HG03469 (cell line): ENCODE measurements at regions not wholly inside any gene's neighbourhood (a gene's known extent, or its start where the extent isn't known, plus 50 kb on each side); places are given as distances from the start of the nearest gene placed in this dataset.

Experiments
- ATAC-seq: cut with Tn5 transposase; IDR thresholded peaks from one replicate; pipeline ENCODE4 v1.9.1; 2021; ENCODE audit warnings: mild to moderate bottlenecking, moderate library complexity, moderate number of reproducible peaks; ENCODE audit not compliant: unreplicated experiment

- ATAC-seq: peak; percentile 58
Observed at GRCh38 chr11:32039149-32039548, 51.7 kb upstream of the RCN1 start.

GRCh38 chr11:32034680-32035079 is 56.2 kb upstream of the RCN1 start:
- no peak for ATAC-seq

GRCh38 chr11:32034149-32034548 is 56.7 kb upstream of the RCN1 start:
- ATAC-seq: no peak

- no peak for ATAC-seq
Observed at GRCh38 chr11:32033491-32033890, 57.4 kb upstream of the RCN1 start.

GRCh38 chr11:32033067-32033466 is 57.8 kb upstream of the RCN1 start:
- no peak for ATAC-seq

- ATAC-seq: no peak
Observed at GRCh38 chr11:32032478-32032877, 58.4 kb upstream of the RCN1 start.

- ATAC-seq: no peak
Observed at GRCh38 chr11:32032052-32032451, 58.8 kb upstream of the RCN1 start.

DNA sequence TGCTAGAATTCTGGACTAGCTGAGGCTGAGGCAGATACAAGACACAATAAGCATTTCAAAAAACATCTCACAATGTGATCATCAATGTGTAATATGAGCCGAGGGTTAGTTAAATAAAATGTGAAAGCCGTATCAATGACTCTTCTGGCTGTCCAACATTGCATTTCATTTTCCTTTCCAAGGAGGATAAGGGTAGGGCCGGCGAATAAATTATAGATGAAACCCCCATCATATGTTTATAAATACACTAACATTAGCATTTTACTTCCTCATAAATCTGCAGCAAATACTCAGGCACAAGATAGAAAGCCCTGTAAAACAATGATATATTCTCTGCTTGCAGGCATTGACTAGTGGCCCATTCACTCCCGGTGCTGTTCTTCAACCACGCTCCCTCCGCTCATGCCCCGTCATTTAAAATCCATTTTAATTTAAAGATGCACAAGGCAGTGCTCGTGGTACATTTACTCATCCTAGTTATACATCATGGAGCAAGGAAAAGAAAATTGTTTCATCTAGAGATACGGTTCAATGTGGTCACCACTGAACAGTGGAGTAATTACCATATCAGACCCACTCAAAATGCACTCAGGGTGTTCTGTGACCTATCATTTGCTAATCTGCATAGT is 59.9 kb upstream of the RCN1 start:
- ATAC-seq: no peak

GRCh38 chr11:32029721-32030120 is 61.2 kb upstream of the RCN1 start:
- ATAC-seq: no peak

DNA sequence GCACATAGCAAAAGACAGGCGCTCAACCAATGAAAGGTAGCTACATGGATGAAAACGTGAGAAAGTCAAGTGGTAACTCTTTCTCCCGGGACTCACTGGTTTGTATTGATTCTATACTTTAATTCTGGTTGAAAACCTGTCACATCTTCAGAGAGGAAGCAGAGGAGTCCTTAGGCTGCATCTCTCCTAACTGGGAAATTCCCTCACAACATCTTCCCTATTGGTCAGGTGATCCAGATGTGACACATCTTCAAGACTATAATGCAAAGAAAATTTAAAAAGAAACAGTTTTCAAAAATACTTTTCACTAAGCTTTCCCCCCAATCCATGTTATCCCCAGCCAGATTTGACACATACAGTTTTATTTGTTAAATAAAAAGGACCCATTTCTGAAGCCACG is 62.7 kb upstream of the RCN1 start:
- no peak for ATAC-seq

DNA sequence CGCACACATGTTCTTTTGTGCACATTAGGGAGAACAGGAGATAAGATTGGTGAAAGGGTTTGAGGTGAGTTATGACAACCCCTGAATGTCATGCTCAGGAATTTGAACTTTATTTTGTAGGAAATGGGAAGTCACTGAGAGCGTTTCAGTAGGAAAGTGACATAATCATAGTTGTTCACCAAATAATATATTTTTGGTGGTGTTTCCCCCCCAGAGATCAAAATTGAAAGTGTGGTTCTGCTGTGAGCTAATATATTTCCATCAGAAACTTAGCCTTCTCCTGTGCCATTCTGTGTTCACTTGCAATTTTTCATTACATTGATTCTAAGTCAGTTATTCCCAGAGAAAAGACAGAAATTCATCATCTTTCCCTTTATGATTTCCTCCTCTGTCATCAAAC is 64.1 kb upstream of the RCN1 start:
- no peak for ATAC-seq

GRCh38 chr11:32024948-32025347 is 65.9 kb upstream of the RCN1 start:
- no peak for ATAC-seq

DNA sequence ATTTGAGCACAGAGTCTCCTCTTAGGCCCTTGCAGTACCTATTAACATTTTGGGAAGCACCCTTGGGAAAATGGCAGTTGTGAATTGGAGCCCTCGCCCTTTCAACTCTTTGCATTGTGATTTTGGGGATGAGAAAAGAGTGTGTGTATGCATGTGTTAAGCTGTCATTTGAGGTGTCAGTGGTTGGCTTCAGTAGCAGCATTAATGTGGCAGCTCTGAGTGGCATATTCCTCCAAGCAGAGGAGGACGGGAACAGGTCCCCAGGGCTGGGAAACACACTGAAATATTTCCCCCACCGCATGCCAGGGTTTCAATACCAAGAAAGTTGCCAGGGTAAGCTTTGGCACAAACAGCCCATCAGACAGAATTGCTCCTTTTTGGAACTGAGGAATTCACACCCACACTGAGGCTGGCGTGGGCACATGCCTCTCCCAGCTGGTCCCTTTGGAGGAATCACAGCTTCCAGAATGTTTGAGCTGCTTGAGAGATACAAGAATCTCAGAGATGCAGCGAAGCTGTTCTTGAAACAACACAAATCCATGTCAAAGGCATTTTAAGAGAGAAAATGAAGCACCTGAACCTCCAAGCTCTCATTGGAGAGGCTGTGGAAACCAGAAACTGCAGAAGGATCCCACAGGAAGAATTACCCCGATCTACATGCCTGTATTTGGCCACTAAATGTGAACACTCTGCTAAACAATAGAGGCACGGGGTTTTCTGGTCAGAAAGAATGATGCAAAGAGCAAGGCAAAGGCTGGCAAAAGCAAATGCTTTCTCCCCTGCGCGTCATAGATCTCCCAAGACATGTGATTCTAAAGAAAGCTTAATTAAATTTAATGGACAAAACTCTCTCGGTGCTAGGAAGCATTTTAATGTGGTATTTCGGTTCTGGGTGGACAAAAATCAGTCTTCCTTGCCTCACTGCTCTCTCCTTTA is 67.2 kb upstream of the RCN1 start:
- no peak for ATAC-seq

DNA sequence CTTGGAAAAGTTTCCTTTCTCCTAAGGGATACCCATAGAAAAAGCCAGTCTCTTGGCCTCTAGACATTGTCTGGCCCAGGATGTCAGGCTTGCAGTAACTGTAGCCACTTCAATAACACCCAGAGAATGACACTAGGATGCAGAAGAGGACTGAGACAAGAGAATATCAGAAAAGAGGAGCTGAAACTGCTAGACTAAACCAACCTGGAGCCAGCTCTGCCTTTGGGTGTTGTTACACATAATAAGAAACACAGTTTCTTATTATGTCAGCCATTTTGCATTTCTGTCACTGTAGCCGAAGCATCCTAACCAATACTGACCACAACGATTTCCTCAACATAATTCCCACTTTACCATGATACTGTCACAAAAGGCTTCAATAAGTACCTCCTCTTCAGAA is 72.2 kb upstream of the RCN1 start:
- no peak for ATAC-seq

- no peak for ATAC-seq
Observed at GRCh38 chr11:32016111-32016510, 74.8 kb upstream of the RCN1 start.

GRCh38 chr11:32015427-32015826 is 75.4 kb upstream of the RCN1 start:
- no peak for ATAC-seq

DNA sequence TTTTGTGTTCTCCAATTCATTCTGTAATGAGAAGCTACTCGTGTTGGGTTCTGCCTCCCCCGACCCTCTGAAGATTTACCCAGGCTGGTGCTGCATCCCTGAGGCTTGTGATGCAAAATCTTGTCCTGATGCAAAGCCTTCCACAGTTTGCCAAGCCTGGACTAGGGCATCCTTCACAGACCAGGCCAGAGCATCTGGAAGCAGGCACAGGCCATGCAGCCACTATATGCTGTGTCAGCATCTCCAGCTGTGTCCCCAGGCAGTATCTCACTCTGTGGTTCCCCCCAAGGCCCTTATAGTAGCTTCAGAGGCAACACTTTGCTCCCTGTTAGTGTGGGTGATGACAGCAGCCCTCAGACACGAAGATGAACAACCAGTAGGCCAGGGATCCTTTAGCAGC is 77.3 kb upstream of the RCN1 start:
- ATAC-seq: no peak

DNA sequence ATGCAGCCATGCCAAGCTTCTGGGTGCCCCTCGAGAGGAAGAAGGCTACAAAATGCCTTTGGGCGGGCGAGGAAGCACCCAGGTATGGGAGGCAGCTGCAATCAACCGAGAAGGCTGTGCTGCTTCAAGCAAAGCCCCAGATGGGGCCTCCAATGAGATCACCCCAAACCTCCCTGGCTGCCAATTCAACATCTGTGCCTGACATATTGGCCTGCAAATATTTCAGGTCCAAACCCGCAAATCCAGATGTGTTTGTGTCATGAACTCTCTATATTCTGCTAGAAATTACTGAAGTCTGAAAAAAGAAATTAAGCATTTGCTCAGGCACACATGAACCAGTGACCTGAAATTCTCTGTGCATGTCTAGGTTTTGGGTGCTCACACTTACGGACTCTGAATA is 78.8 kb upstream of the RCN1 start:
- no peak for ATAC-seq

DNA sequence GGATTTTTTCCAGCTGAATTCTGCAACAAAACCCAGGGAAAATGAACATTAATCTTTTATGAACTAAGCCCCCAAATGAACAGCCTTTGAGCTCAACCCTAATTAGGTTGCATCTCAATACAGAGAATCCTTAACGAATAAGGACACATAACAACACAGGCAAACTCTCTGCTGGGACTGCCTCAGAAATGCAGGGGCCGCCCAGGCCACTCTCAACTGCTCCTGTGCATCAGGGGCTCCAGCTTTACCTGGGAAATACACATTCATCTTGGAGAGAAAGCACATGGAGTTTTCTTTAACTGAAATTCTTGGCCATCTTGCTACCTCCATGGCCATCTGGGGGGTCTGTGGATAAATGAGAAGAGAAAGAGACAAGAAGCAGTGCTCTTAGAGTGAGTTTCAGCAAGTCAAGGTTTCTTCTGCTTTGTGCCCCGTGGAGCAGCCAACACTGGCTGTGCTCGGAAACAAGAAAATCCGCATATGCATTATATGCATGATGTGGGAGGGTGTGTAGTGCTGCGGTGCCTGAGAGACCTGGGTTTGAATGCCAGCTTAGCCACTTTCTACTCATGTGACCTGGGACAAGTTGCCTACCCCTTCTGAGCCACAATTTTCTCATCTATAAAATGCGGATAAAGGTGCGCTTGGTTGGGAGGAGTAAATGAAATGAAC is 81.9 kb upstream of the RCN1 start:
- no peak for ATAC-seq

GRCh38 chr11:32006799-32007388 is 84.0 kb upstream of the RCN1 start:
- ATAC-seq: no peak

DNA sequence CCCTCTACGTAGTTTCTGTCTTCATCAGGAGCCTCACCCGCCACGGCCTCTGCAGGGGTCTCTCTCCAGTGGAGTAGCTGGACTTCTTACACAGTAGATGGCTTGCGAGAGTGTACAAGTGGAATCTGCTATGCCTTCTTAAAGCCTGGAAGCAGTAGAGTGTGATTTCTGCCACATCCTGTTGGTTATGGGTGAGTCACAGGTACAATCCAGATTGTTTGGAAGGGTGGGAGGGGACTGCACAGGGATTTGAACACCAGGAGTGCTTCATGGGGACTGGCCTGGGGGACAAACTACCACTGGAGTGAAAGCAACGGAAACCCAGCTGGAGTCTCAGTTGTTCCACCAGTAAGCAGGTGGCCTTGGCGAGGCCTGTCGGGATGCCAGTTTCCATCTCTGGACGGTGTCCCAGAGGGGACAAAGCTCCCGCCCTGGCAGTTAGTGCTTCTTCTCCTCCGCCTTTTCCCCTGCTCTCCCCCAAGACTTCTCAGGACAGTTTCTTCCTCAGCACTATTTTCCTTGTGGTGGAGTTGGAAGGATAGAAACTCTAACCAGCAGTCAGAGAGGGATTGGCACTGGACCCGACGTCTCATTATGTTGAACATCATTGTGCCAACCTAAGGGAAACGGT is 85.0 kb upstream of the RCN1 start:
- ATAC-seq: no peak
